ENCODE measurements at regions not wholly inside any gene's neighbourhood (a gene's known extent, or its start where the extent isn't known, plus 50 kb on each side); places are given as distances from the start of the nearest gene placed in this dataset.

DNA sequence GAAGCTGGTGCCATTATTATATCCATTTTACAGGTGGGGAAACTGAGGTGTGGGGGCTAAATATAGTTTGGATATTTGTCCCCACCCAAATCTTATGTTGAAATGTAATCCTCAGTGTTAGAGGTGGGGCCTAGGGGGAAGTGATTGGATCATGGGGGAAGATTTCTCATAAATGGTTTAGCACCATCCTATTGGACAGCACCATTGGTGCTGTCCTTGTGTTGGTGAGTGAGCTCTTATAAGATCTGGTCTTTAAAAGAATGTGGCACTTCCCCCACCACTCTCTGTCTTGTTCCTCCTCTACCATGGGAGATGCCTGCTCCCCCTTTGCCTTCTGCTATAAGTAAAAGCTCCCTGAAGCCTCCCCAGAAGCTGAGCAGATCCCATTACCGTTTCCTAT lies 119.8 kb upstream of the SEC14L1 start:
- ATAC-seq (no peak), DNase-seq (no peak)
- H3K36me3 ChIP-seq (ENCODE audit: control insufficient read depth, insufficient read depth, low read length), result no peaks in the 10 kb centered on the region
- H3K27me3 ChIP-seq (ENCODE audit: control insufficient read depth, insufficient read depth, low read length), result no peaks in the 10 kb centered on the region
- H3K4me1 ChIP-seq (ENCODE audit: control insufficient read depth, insufficient read depth, low read length), result no peaks in the 10 kb centered on the region
- 87% methylated on average over 1 of the region's 1 CpG for WGBS (ENCODE audit: insufficient coverage)
- H3K27ac Mint-ChIP-seq, result no peak overlapping the region
- intact Hi-C loops (cut with micrococcal nuclease), result no loop called here
- H3K4me1 Mint-ChIP-seq, result no peaks in the 10 kb centered on the region
- H3K9me3 ChIP-seq (ENCODE audit: control insufficient read depth, insufficient read depth, low read length), result no peaks in the 10 kb centered on the region
- H3K27ac ChIP-seq (ENCODE audit: low read length), result no peak overlapping the region
- H3K4me3 Mint-ChIP-seq, result no peak overlapping the region
- TF ChIP-seq, protein P1, sequence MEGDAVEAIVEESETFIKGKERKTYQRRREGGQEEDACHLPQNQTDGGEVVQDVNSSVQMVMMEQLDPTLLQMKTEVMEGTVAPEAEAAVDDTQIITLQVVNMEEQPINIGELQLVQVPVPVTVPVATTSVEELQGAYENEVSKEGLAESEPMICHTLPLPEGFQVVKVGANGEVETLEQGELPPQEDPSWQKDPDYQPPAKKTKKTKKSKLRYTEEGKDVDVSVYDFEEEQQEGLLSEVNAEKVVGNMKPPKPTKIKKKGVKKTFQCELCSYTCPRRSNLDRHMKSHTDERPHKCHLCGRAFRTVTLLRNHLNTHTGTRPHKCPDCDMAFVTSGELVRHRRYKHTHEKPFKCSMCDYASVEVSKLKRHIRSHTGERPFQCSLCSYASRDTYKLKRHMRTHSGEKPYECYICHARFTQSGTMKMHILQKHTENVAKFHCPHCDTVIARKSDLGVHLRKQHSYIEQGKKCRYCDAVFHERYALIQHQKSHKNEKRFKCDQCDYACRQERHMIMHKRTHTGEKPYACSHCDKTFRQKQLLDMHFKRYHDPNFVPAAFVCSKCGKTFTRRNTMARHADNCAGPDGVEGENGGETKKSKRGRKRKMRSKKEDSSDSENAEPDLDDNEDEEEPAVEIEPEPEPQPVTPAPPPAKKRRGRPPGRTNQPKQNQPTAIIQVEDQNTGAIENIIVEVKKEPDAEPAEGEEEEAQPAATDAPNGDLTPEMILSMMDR (IDR thresholded peaks at IDR 0.05), result no peak
- no peaks in the 10 kb centered on the region for H3K27me3 Mint-ChIP-seq (ENCODE audit: low read depth in 2 of 2)
- H3K9me3 Mint-ChIP-seq, result peaks cover 0 to 3% of the 10 kb centered on the region in 2 donors
- H3K36me3 Mint-ChIP-seq, result no peaks in the 10 kb centered on the region
- no peak overlapping the region for H3K4me3 ChIP-seq (ENCODE audit: low read length)

GRCh38 chr17:77022766-77023165 lies 118.0 kb upstream of the SEC14L1 start:
- Histone ChIP-seq H3K9me3 (ENCODE audit: control insufficient read depth, insufficient read depth, low read length) (peaks cover 5% of the 10 kb centered on the region), H3K27ac (ENCODE audit: low read length) (no peak overlapping the region), H3K27me3 (ENCODE audit: control insufficient read depth, insufficient read depth, low read length) (no peaks in the 10 kb centered on the region), H3K4me3 (ENCODE audit: low read length) (no peak overlapping the region), H3K36me3 (ENCODE audit: control insufficient read depth, insufficient read depth, low read length) (no peaks in the 10 kb centered on the region), H3K4me1 (ENCODE audit: control insufficient read depth, insufficient read depth, low read length) (no peaks in the 10 kb centered on the region)
- Mint-ChIP-seq H3K4me3 (no peak overlapping the region), H3K9me3 (peaks cover 0 to 3% of the 10 kb centered on the region in 2 donors), H3K27ac (no peak overlapping the region), H3K4me1 (no peaks in the 10 kb centered on the region), H3K36me3 (no peaks in the 10 kb centered on the region), H3K27me3 (ENCODE audit: low read depth in 2 of 2) (no peaks in the 10 kb centered on the region)
- intact Hi-C loops (cut with micrococcal nuclease), result no loop called here
- no peak for DNase-seq
- no peak for ATAC-seq
- 92% methylated on average over 2 of the region's 2 CpGs for WGBS (ENCODE audit: insufficient coverage)
- TF ChIP-seq, protein P1 (IDR thresholded peaks at IDR 0.05), result no peak

GRCh38 chr17:77025781-77026180 lies 115.0 kb upstream of the SEC14L1 start:
- TF ChIP-seq, protein P1 (IDR thresholded peaks at IDR 0.05), result no peak
- Mint-ChIP-seq H3K4me1 (no peaks in the 10 kb centered on the region), H3K4me3 (no peak overlapping the region), H3K36me3 (no peaks in the 10 kb centered on the region), H3K9me3 (peaks cover 0 to 3% of the 10 kb centered on the region in 2 donors), H3K27ac (no peak overlapping the region), H3K27me3 (ENCODE audit: low read depth in 2 of 2) (no peaks in the 10 kb centered on the region)
- no peaks in the 10 kb centered on the region for H3K4me1 ChIP-seq (ENCODE audit: control insufficient read depth, insufficient read depth, low read length)
- ATAC-seq (no peak), DNase-seq (no peak)
- no peak overlapping the region for H3K27ac ChIP-seq (ENCODE audit: low read length)
- peaks cover 5% of the 10 kb centered on the region for H3K9me3 ChIP-seq (ENCODE audit: control insufficient read depth, insufficient read depth, low read length)
- H3K27me3 ChIP-seq (ENCODE audit: control insufficient read depth, insufficient read depth, low read length), result no peaks in the 10 kb centered on the region
- 99% methylated on average over 2 of the region's 2 CpGs for WGBS (ENCODE audit: insufficient coverage)
- intact Hi-C loops (cut with micrococcal nuclease), result no loop called here
- H3K36me3 ChIP-seq (ENCODE audit: control insufficient read depth, insufficient read depth, low read length), result no peaks in the 10 kb centered on the region
- H3K4me3 ChIP-seq (ENCODE audit: low read length), result no peak overlapping the region

GRCh38 chr17:77027271-77027889 lies 113.4 kb upstream of the SEC14L1 start:
- H3K36me3 Mint-ChIP-seq, result no peaks in the 10 kb centered on the region
- no peak for ATAC-seq
- peaks cover 10% of the 10 kb centered on the region for H3K9me3 ChIP-seq (ENCODE audit: control insufficient read depth, insufficient read depth, low read length)
- 84% methylated on average over 3 of the region's 3 CpGs for WGBS (ENCODE audit: insufficient coverage)
- no peaks in the 10 kb centered on the region for H3K36me3 ChIP-seq (ENCODE audit: control insufficient read depth, insufficient read depth, low read length)
- no peak overlapping the region for H3K27ac Mint-ChIP-seq
- H3K9me3 Mint-ChIP-seq, result peaks cover 0 to 3% of the 10 kb centered on the region in 2 donors
- H3K27me3 Mint-ChIP-seq (ENCODE audit: low read depth in 2 of 2), result no peaks in the 10 kb centered on the region
- H3K27ac ChIP-seq (ENCODE audit: low read length), result no peak overlapping the region
- DNase-seq, result no peak
- no peak overlapping the region for H3K4me3 ChIP-seq (ENCODE audit: low read length)
- no peaks in the 10 kb centered on the region for H3K4me1 ChIP-seq (ENCODE audit: control insufficient read depth, insufficient read depth, low read length)
- TF ChIP-seq, protein P1 (IDR thresholded peaks at IDR 0.05), result no peak
- H3K4me3 Mint-ChIP-seq, result no peak overlapping the region
- intact Hi-C loops (cut with micrococcal nuclease), result no loop called here
- H3K27me3 ChIP-seq (ENCODE audit: control insufficient read depth, insufficient read depth, low read length), result no peaks in the 10 kb centered on the region
- no peaks in the 10 kb centered on the region for H3K4me1 Mint-ChIP-seq

All from natural killer cell (primary cell).